ENCODE measurements at regions not wholly inside any gene's neighbourhood (a gene's known extent, or its start where the extent isn't known, plus 50 kb on each side); places are given as distances from the start of the nearest gene placed in this dataset.

DNA sequence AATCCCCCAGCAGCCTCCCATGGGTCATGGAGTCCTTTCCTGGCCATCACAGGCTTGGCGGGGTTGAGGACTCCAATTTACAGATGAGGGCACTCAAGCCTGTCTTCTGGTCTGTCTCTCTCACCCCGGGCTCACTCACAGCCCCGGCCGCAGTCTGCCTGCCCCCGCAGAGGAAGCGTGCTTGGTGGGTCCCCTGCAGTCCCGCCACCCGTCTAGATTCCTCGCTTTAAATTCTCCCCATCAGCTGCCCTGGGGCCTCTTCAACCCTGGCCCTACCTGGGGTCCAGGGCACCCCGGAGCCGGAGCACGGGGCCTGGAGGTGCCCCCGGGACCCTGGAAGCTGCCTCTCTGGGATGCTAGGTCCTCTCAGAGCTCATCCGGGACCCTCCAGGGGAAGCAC is 92.9 kb downstream of the ENGASE start:
- H3K4me3 ChIP-seq (ENCODE audit: low read depth, low read length): no peak overlapping the region
- no peak for DNase-seq (ENCODE audit: low read depth)
- no peak for TF ChIP-seq POLR2A (IDR thresholded peaks at IDR 0.05; ENCODE audit: extremely low read depth, insufficient read length)
- TF ChIP-seq, protein P1, sequence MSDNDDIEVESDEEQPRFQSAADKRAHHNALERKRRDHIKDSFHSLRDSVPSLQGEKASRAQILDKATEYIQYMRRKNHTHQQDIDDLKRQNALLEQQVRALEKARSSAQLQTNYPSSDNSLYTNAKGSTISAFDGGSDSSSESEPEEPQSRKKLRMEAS (IDR thresholded peaks at IDR 0.05; ENCODE audit: low read depth, low read length): no peak
- TF ChIP-seq, protein P2, sequence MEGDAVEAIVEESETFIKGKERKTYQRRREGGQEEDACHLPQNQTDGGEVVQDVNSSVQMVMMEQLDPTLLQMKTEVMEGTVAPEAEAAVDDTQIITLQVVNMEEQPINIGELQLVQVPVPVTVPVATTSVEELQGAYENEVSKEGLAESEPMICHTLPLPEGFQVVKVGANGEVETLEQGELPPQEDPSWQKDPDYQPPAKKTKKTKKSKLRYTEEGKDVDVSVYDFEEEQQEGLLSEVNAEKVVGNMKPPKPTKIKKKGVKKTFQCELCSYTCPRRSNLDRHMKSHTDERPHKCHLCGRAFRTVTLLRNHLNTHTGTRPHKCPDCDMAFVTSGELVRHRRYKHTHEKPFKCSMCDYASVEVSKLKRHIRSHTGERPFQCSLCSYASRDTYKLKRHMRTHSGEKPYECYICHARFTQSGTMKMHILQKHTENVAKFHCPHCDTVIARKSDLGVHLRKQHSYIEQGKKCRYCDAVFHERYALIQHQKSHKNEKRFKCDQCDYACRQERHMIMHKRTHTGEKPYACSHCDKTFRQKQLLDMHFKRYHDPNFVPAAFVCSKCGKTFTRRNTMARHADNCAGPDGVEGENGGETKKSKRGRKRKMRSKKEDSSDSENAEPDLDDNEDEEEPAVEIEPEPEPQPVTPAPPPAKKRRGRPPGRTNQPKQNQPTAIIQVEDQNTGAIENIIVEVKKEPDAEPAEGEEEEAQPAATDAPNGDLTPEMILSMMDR (IDR thresholded peaks at IDR 0.05; ENCODE audit: low read depth, low read length): no peak
- no peak for TF ChIP-seq MYC (IDR thresholded peaks at IDR 0.05; ENCODE audit: low read depth, low read length)

DNA sequence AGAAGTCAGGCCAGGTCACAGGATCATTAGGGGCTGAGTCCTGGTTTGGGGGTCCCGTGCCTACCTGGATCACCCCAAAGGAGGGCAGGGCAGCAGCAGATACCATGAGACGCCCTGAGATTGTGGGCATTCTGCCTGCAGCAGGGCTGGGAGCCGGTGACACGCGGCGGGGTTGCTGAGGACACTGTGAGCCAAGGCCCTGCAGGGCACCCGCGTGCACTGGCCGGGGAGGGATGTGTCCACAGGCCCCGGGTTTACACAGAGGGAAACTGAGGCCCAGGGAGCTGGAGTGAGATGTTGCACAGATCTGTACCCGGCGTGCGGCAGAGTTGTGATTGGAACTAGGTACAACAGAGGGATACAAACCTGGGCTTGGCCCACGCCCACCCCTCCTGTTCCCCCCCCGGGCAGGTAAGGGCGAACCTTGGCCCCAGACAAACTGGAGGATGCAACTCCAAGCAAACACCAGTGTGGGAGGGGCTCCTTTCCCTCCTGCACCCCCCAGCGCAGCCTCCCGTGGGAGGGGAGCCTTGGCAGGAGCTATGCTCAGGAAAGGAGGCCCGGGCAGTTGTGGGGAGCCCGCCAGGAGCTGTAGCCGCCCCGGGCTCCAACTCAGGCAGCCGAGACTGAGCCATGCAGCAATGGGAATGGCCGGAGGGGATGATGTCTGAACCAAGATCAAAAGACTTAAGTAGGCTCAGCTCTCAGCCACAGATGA is 91.3 kb downstream of the ENGASE start:
- TF ChIP-seq, protein P2 (IDR thresholded peaks at IDR 0.05; ENCODE audit: low read depth, low read length): no peak
- TF ChIP-seq MYC (IDR thresholded peaks at IDR 0.05; ENCODE audit: low read depth, low read length): no peak
- no peak for TF ChIP-seq POLR2A (IDR thresholded peaks at IDR 0.05; ENCODE audit: extremely low read depth, insufficient read length)
- TF ChIP-seq, protein P1 (IDR thresholded peaks at IDR 0.05; ENCODE audit: low read depth, low read length): no peak
- H3K4me3 ChIP-seq (ENCODE audit: low read depth, low read length): no peak overlapping the region
- no peak for DNase-seq (ENCODE audit: low read depth)

DNA sequence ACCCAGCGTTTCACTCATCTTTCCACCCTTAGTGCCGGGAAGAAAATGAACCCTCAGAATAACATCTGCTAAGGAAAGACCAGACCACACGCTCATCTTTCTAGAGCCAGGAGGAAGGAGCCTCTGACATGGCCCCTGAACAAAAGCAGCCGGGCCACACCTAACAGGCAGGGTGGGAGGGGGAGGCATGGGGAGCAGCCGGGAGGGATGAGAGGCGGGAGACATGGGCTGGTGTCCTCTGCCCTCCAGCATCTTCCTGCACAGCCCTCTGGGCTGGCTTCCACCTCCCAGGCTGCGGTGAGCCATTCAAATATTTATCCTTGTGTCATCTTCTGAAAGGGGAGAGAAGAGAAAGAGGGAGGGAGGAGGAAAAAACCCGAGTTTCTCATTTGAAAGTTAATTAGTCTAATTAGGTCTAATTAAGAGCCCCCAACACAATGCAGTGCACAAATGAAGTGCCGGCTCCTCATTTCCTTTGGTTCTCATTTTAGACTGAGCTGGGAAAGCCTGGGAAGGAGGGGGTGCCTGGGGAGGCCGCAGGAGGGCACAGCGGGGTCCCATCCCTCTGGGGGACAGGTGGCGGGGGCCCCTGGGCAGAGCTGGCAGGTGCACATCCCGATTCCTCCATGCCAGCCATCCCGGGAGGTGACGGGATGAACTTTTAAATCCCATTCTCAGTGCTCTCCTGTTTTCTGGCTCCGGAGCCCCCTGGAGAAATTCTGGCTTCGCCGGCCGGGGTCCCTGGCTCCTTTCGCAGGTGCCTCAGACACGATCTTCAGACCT is 90.5 kb downstream of the ENGASE start:
- DNase-seq (ENCODE audit: low read depth): no peak
- H3K4me3 ChIP-seq (ENCODE audit: low read depth, low read length): no peak overlapping the region

DNA sequence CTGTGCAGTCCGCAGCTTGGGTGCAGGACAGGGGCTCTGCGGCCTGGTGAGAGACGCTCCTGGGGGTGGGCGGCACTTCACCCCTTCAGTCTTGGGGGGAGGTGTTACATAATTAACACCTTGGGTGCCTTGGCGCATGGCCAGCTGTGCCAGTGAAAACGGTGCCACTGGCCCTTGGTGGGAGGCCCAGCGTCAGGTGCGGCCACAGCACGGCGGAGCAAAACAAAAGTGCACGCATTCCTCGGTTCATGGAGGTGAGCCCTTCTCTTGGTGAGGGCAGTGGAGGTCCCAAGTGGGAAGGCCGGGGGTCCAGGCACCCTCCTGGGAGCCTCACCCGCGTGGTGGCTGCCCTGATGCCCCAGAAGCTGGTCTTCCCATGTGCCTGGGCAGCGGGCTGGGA is 89.8 kb downstream of the ENGASE start:
- no peak overlapping the region for H3K4me3 ChIP-seq (ENCODE audit: low read depth, low read length)
- no peak for DNase-seq (ENCODE audit: low read depth)
- TF ChIP-seq, protein P1 (IDR thresholded peaks at IDR 0.05; ENCODE audit: low read depth, low read length): no peak
- TF ChIP-seq, protein P2 (IDR thresholded peaks at IDR 0.05; ENCODE audit: low read depth, low read length): no peak

More for the DNA sequence above, 90.5 kb downstream of the ENGASE start:
- TF ChIP-seq MYC (IDR thresholded peaks at IDR 0.05; ENCODE audit: low read depth, low read length): no peak

DNA sequence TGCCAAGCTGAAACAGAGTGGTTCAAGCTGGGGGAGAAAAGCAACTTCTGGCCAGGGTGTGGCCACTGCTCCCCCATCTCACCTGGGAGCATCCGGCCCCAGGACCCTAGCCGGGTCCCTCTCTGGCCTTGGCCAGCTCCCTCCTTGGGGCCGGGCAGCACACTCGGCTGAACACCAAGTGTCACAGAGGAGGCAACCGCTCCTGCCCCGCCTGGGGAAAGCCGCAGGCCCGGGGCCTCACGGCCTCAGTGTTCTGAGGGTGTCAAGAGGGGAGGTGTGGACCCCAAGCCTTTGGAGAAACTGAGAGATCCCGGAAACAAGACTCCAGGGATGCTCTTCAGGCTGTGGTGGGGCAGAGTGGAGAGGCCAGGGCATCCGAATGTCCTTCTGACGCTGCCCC is 88.4 kb downstream of the ENGASE start:
- H3K4me3 ChIP-seq (ENCODE audit: low read depth, low read length): no peak overlapping the region
- no peak for TF ChIP-seq MYC (IDR thresholded peaks at IDR 0.05; ENCODE audit: low read depth, low read length)
- TF ChIP-seq POLR2A (IDR thresholded peaks at IDR 0.05; ENCODE audit: extremely low read depth, insufficient read length): no peak
- TF ChIP-seq, protein P2 (IDR thresholded peaks at IDR 0.05; ENCODE audit: low read depth, low read length): no peak
- TF ChIP-seq, protein P1 (IDR thresholded peaks at IDR 0.05; ENCODE audit: low read depth, low read length): no peak
- no peak for DNase-seq (ENCODE audit: low read depth)
